WTC11 (cell line): ENCODE measurements at regions not wholly inside any gene's neighbourhood (a gene's known extent, or its start where the extent isn't known, plus 50 kb on each side); places are given as distances from the start of the nearest gene placed in this dataset.

Source experiments
- ATAC-seq: fragments of 200-7000 bp; cut with Tn5 transposase; 2 replicates; pipeline ENCODE4 v1.10.0; 2021; ENCODE audit warnings: mild to moderate bottlenecking, moderate library complexity
- CTCF ChIA-PET: fragments of 300-600 bp; sonication (Branson Sonifier 250); formaldehyde crosslinking; loops from one replicate; lab custom pipeline; 2021; ENCODE audit warnings: antibody characterized with exemption; lab: Charles Lee
- POLR2A ChIA-PET: fragments of 350-600 bp; sonication (Branson Sonifier 250); formaldehyde crosslinking; loops from one replicate; lab custom pipeline; 2021; ENCODE audit warnings: antibody characterized with exemption; lab: Charles Lee
- DNase-seq: peaks from one replicate; pipeline ENCODE4 v3.0.0; 2021; ENCODE audit warnings: low spot score
- H3K27ac Mint-ChIP-seq: 2 replicates; pipeline ENCODE4 v1.8.0; 2021; ENCODE audit warnings: mixed read lengths
- H3K27me3 Mint-ChIP-seq: 2 replicates; pipeline ENCODE4 v1.8.0; 2021; ENCODE audit warnings: low read depth, mild to moderate bottlenecking, moderate library complexity, mixed read lengths
- H3K36me3 Mint-ChIP-seq: 2 replicates; pipeline ENCODE4 v1.8.0; 2021; ENCODE audit warnings: mixed read lengths
- H3K4me1 Mint-ChIP-seq: 2 replicates; pipeline ENCODE4 v1.8.0; 2022; ENCODE audit warnings: mixed read lengths
- H3K4me3 Mint-ChIP-seq: 2 replicates; pipeline ENCODE4 v1.8.0; 2021; ENCODE audit warnings: mild to moderate bottlenecking, moderate library complexity, mixed read lengths
- H3K9me3 Mint-ChIP-seq: 2 replicates; pipeline ENCODE4 v1.8.0; 2021; ENCODE audit warnings: mixed read lengths
- CREB1 ChIP-seq: sonication (generic); formaldehyde crosslinking; IDR thresholded peaks from 2 replicates; pipeline ENCODE4 v1.8.0; 2023; ENCODE audit warnings: mild to moderate bottlenecking, missing genetic modification reagents
- CREM ChIP-seq: sonication (generic); formaldehyde crosslinking; IDR thresholded peaks from 2 replicates; pipeline ENCODE4 v1.8.1; 2022; ENCODE audit warnings: mild to moderate bottlenecking, missing genetic modification reagents, moderate library complexity
- FOXK1 ChIP-seq: sonication (generic); formaldehyde crosslinking; IDR thresholded peaks from 2 replicates; pipeline ENCODE4 v1.8.0; 2022; ENCODE audit warnings: mild to moderate bottlenecking, moderate library complexity, missing genetic modification reagents
- FOXP4 ChIP-seq: sonication (generic); formaldehyde crosslinking; IDR thresholded peaks from 2 replicates; pipeline ENCODE4 v1.8.0; 2022; ENCODE audit warnings: mild to moderate bottlenecking, missing genetic modification reagents
- GRHL2 ChIP-seq: fragments of 250-450 bp; sonication (Bioruptor Pico); IDR thresholded peaks from 2 replicates; pipeline ENCODE4 v1.8.0; 2022; ENCODE audit warnings: mild to moderate bottlenecking, moderate library complexity; ENCODE audit not compliant: insufficient replicate concordance, severe bottlenecking
- NFATC4 ChIP-seq: fragments of 250-450 bp; sonication (Bioruptor Pico); IDR thresholded peaks from 2 replicates; pipeline ENCODE4 v1.9.0; 2021; ENCODE audit warnings: mild to moderate bottlenecking
- NR3C1 ChIP-seq: sonication (generic); formaldehyde crosslinking; conservative IDR thresholded peaks from 2 replicates; pipeline ENCODE4 v1.8.1; 2023; ENCODE audit warnings: low read depth, mild to moderate bottlenecking, missing genetic modification reagents
- SOX15 ChIP-seq: fragments of 250-450 bp; sonication (Bioruptor Pico); IDR thresholded peaks from 2 replicates; pipeline ENCODE4 v1.9.0; 2021; ENCODE audit warnings: mild to moderate bottlenecking
- SP1 ChIP-seq: sonication (generic); formaldehyde crosslinking; conservative IDR thresholded peaks from 2 replicates; pipeline ENCODE4 v1.8.1; 2022; ENCODE audit warnings: missing genetic modification reagents
- TEAD1 ChIP-seq: sonication (generic); formaldehyde crosslinking; IDR thresholded peaks from 2 replicates; pipeline ENCODE4 v1.8.0; 2022; ENCODE audit warnings: mild to moderate bottlenecking, missing genetic modification reagents
- TEAD4 ChIP-seq: sonication (generic); formaldehyde crosslinking; IDR thresholded peaks from 2 replicates; pipeline ENCODE4 v1.8.0; 2022; ENCODE audit warnings: mild to moderate bottlenecking, missing genetic modification reagents
- ZBTB43 ChIP-seq: sonication (generic); formaldehyde crosslinking; IDR thresholded peaks from 2 replicates; pipeline ENCODE4 v1.8.1; 2023; ENCODE audit warnings: mild to moderate bottlenecking, missing genetic modification reagents
- ZNF671 ChIP-seq: fragments of 250-450 bp; sonication (Bioruptor Pico); IDR thresholded peaks from 2 replicates; pipeline ENCODE4 v1.8.0; 2021; ENCODE audit warnings: mild to moderate bottlenecking
- ZSCAN18 ChIP-seq: fragments of 250-450 bp; sonication (Bioruptor Pico); IDR thresholded peaks from 2 replicates; pipeline ENCODE4 v2.1.2; 2022; ENCODE audit warnings: mild to moderate bottlenecking, moderate library complexity
- TF ChIP-seq, protein P1 (sequence below): sonication (generic); formaldehyde crosslinking; IDR thresholded peaks from 2 replicates; pipeline ENCODE4 v1.8.1; 2022; ENCODE audit warnings: mild to moderate bottlenecking, moderate library complexity, missing genetic modification reagents
- TF ChIP-seq, protein P2 (sequence below): sonication (generic); formaldehyde crosslinking; IDR thresholded peaks from 2 replicates; pipeline ENCODE4 v1.8.0; 2022; ENCODE audit warnings: missing genetic modification reagents

DNA sequence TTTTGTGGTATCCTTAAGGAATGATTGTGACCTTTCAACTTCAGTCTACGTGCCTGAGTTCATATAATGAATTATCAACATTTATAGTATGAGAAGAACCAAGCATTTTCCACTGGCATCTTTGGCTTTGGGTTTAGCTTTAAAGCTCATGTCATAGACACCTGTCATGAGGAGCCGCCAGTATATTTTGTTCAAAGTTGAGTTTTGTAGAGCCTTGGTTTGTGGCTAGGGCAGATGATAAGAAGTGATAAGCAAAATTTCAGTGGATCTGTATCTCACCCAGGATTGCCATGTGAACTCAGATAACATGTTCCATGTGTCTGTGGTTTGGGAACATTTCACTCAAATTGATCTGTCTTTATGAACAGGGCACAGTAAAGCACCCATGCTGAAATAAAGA is 873.2 kb downstream of the STPG2 start (continued):
- TF ChIP-seq NFATC4 (CRISPR knock-in tag) (no peak), ZNF671 (CRISPR knock-in tag) (no peak), NR3C1 (no peak), CREM (CRISPR knock-in tag) (no peak), SOX15 (no peak), TEAD1 (CRISPR knock-in tag) (no peak), SP1 (CRISPR knock-in tag) (no peak), TEAD4 (CRISPR knock-in tag) (no peak), GRHL2 (CRISPR knock-in tag) (no peak)
- TF ChIP-seq, protein P1, sequence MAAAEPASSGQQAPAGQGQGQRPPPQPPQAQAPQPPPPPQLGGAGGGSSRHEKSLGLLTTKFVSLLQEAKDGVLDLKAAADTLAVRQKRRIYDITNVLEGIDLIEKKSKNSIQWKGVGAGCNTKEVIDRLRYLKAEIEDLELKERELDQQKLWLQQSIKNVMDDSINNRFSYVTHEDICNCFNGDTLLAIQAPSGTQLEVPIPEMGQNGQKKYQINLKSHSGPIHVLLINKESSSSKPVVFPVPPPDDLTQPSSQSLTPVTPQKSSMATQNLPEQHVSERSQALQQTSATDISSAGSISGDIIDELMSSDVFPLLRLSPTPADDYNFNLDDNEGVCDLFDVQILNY (CRISPR knock-in tag) = no peak

- ChIA-PET POLR2A (no interaction called here), CTCF (no interaction called here)
- ATAC-seq = no peak
- Mint-ChIP-seq H3K36me3 (peaks cover 14% of the 10 kb centered on the region), H3K27ac (no peak overlapping the region), H3K9me3 (peaks cover 25% of the 10 kb centered on the region), H3K4me3 (no peak overlapping the region), H3K4me1 (0 out of 2 replicates have a peak, but pooled peaks cover 2% of the 10 kb centered on the region), H3K27me3 (no peaks in the 10 kb centered on the region)
- TF ChIP-seq ZNF671 (CRISPR knock-in tag) (no peak), ZSCAN18 (CRISPR knock-in tag) (no peak), ZBTB43 (CRISPR knock-in tag) (no peak), CREB1 (no peak), FOXK1 (CRISPR knock-in tag) (no peak), FOXP4 (CRISPR knock-in tag) (no peak)
- TF ChIP-seq, protein P1 (CRISPR knock-in tag) = no peak
- TF ChIP-seq, protein P2, sequence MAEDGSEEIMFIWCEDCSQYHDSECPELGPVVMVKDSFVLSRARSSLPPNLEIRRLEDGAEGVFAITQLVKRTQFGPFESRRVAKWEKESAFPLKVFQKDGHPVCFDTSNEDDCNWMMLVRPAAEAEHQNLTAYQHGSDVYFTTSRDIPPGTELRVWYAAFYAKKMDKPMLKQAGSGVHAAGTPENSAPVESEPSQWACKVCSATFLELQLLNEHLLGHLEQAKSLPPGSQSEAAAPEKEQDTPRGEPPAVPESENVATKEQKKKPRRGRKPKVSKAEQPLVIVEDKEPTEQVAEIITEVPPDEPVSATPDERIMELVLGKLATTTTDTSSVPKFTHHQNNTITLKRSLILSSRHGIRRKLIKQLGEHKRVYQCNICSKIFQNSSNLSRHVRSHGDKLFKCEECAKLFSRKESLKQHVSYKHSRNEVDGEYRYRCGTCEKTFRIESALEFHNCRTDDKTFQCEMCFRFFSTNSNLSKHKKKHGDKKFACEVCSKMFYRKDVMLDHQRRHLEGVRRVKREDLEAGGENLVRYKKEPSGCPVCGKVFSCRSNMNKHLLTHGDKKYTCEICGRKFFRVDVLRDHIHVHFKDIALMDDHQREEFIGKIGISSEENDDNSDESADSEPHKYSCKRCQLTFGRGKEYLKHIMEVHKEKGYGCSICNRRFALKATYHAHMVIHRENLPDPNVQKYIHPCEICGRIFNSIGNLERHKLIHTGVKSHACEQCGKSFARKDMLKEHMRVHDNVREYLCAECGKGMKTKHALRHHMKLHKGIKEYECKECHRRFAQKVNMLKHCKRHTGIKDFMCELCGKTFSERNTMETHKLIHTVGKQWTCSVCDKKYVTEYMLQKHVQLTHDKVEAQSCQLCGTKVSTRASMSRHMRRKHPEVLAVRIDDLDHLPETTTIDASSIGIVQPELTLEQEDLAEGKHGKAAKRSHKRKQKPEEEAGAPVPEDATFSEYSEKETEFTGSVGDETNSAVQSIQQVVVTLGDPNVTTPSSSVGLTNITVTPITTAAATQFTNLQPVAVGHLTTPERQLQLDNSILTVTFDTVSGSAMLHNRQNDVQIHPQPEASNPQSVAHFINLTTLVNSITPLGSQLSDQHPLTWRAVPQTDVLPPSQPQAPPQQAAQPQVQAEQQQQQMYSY (CRISPR knock-in tag) = no peak
- DNase-seq = no peak
These were observed 863.9 kb downstream of the STPG2 start for GRCh38 chr4:97279391-97279790.
